ENCODE measurements at regions not wholly inside any gene's neighbourhood (a gene's known extent, or its start where the extent isn't known, plus 50 kb on each side); places are given as distances from the start of the nearest gene placed in this dataset.
"Not testable (repeated sequence)": the region's sequence is repeated elsewhere in the genome, so short reads cannot be mapped to it uniquely, and the experiment has no call there.

- no peak for DNase-seq
Measured at GRCh38 chr3:147675761-147676160, 266.6 kb downstream of the ZIC1 start.

GRCh38 chr3:147680837-147681483 lies 271.8 kb downstream of the ZIC1 start:
- peak; percentile 9 for DNase-seq

GRCh38 chr3:147688868-147689267 lies 279.7 kb downstream of the ZIC1 start:
- no peak for DNase-seq

GRCh38 chr3:147699175-147699838 lies 290.1 kb downstream of the ZIC1 start:
- DNase-seq = peak; percentile 90

GRCh38 chr3:147701195-147701594 lies 292.0 kb downstream of the ZIC1 start:
- no peak for DNase-seq

- no peak for DNase-seq
Measured at GRCh38 chr3:147702509-147702908, 293.3 kb downstream of the ZIC1 start.

- no peak for DNase-seq
Measured at GRCh38 chr3:147705651-147706051, 296.5 kb downstream of the ZIC1 start.

- not testable (repeated sequence) for DNase-seq
Measured at GRCh38 chr3:147710753-147711152, 301.6 kb downstream of the ZIC1 start.

- DNase-seq = no peak
Measured at GRCh38 chr3:147712357-147712756, 303.2 kb downstream of the ZIC1 start.

GRCh38 chr3:147712758-147713157 lies 303.6 kb downstream of the ZIC1 start:
- DNase-seq = not testable (repeated sequence)

- no peak for DNase-seq
Measured at GRCh38 chr3:147713234-147714133, 304.3 kb downstream of the ZIC1 start.

- DNase-seq = no peak
Measured at GRCh38 chr3:147729641-147730040, 320.5 kb downstream of the ZIC1 start.

- DNase-seq = no peak
Measured at GRCh38 chr3:147730284-147730683, 321.1 kb downstream of the ZIC1 start.

GRCh38 chr3:147733217-147733616 lies 324.1 kb downstream of the ZIC1 start:
- no peak for DNase-seq

GRCh38 chr3:147735616-147736015 lies 326.5 kb downstream of the ZIC1 start:
- no peak for DNase-seq

- no peak for DNase-seq
Measured at GRCh38 chr3:147736226-147736625, 327.1 kb downstream of the ZIC1 start.

- no peak for DNase-seq
Measured at GRCh38 chr3:147737376-147737775, 328.2 kb downstream of the ZIC1 start.

GRCh38 chr3:147740928-147741327 lies 331.8 kb downstream of the ZIC1 start:
- no peak for DNase-seq

GRCh38 chr3:147744967-147745366 lies 335.8 kb downstream of the ZIC1 start:
- DNase-seq = no peak

- DNase-seq = no peak
Measured at GRCh38 chr3:147755310-147755709, 346.1 kb downstream of the ZIC1 start.

- no peak for DNase-seq
Measured at GRCh38 chr3:147756476-147756875, 347.3 kb downstream of the ZIC1 start.

GRCh38 chr3:147757866-147758265 lies 348.7 kb downstream of the ZIC1 start:
- no peak for DNase-seq

- DNase-seq = no peak
Measured at GRCh38 chr3:147758771-147759170, 349.6 kb downstream of the ZIC1 start.

- DNase-seq = no peak
Measured at GRCh38 chr3:147760085-147760484, 350.9 kb downstream of the ZIC1 start.
